ENCODE measurements at regions not wholly inside any gene's neighbourhood (a gene's known extent, or its start where the extent isn't known, plus 50 kb on each side); places are given as distances from the start of the nearest gene placed in this dataset.

GRCh38 chr11:86160541-86161149 lies 83.9 kb upstream of the EED start:
- no peak for TF ChIP-seq CTCF (IDR thresholded peaks at IDR 0.05; ENCODE audit: insufficient read depth, low read depth, low read length, missing control alignments)
- peak; percentile 93 for DNase-seq (ENCODE audit: low read depth)

GRCh38 chr11:86159581-86159891 lies 85.0 kb upstream of the EED start:
- no peak overlapping the region for H3K4me3 ChIP-seq (ENCODE audit: low read length)
- DNase-seq (ENCODE audit: low read depth), result no peak
- no peak for TF ChIP-seq CTCF (IDR thresholded peaks at IDR 0.05; ENCODE audit: insufficient read depth, low read depth, low read length, missing control alignments)

More at GRCh38 chr11:86160541-86161149, 83.9 kb upstream of the EED start:
- no peak overlapping the region for H3K4me3 ChIP-seq (ENCODE audit: low read length)

GRCh38 chr11:86158704-86159580 lies 85.6 kb upstream of the EED start:
- no peak overlapping the region for H3K4me3 ChIP-seq (ENCODE audit: low read length)
- no peak for DNase-seq (ENCODE audit: low read depth)
- TF ChIP-seq CTCF (IDR thresholded peaks at IDR 0.05; ENCODE audit: insufficient read depth, low read depth, low read length, missing control alignments), result no peak

- no peak for DNase-seq (ENCODE audit: low read depth)
- TF ChIP-seq CTCF (IDR thresholded peaks at IDR 0.05; ENCODE audit: insufficient read depth, low read depth, low read length, missing control alignments), result no peak
- no peak overlapping the region for H3K4me3 ChIP-seq (ENCODE audit: low read length)
Observed at GRCh38 chr11:86157797-86158378, 86.7 kb upstream of the EED start.

- no peak overlapping the region for H3K4me3 ChIP-seq (ENCODE audit: low read length)
- no peak for DNase-seq (ENCODE audit: low read depth)
- TF ChIP-seq CTCF (IDR thresholded peaks at IDR 0.05; ENCODE audit: insufficient read depth, low read depth, low read length, missing control alignments), result no peak
Observed at GRCh38 chr11:86156397-86156955, 87.6 kb upstream of the PICALM start.

- H3K4me3 ChIP-seq (ENCODE audit: low read length), result no peak overlapping the region
- DNase-seq (ENCODE audit: low read depth), result peak; percentile 90
- TF ChIP-seq CTCF (IDR thresholded peaks at IDR 0.05; ENCODE audit: insufficient read depth, low read depth, low read length, missing control alignments), result peak; percentile 4
Observed at GRCh38 chr11:86155200-86155844, 86.4 kb upstream of the PICALM start.

Measured in epithelial cell of esophagus (primary cell).